GM21447 (cell line): ENCODE measurements at regions not wholly inside any gene's neighbourhood (a gene's known extent, or its start where the extent isn't known, plus 50 kb on each side); places are given as distances from the start of the nearest gene placed in this dataset.

Experiments
- ATAC-seq: cut with Tn5 transposase; IDR thresholded peaks from one replicate; pipeline ENCODE4 v1.9.1; 2021; ENCODE audit not compliant: unreplicated experiment

GRCh38 chr6:37556881-37557644 lies 57.4 kb upstream of the CCDC167 start:
- peak; percentile 41 for ATAC-seq

GRCh38 chr6:37555040-37555781 lies 55.5 kb upstream of the CCDC167 start:
- ATAC-seq = no peak

DNA sequence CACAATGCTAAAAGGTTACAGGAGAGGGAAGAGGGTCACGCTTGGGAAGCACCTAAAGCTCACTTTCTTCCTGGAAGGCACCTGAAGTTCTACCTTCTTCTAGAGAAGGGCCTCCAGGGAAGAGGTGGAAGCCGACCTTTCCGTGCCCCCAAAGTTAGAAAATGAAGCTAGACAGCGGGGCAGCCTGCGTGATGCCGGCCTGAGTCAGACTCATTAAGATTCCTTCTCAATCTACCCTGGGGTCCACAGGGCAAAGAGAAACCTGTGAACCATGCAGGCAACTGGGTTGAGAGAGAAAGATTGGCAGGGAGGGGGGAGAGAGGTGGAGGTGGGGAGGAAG lies 54.8 kb upstream of the CCDC167 start:
- no peak for ATAC-seq

- ATAC-seq = no peak
Measured at GRCh38 chr6:37552267-37552666, 52.6 kb upstream of the CCDC167 start.

DNA sequence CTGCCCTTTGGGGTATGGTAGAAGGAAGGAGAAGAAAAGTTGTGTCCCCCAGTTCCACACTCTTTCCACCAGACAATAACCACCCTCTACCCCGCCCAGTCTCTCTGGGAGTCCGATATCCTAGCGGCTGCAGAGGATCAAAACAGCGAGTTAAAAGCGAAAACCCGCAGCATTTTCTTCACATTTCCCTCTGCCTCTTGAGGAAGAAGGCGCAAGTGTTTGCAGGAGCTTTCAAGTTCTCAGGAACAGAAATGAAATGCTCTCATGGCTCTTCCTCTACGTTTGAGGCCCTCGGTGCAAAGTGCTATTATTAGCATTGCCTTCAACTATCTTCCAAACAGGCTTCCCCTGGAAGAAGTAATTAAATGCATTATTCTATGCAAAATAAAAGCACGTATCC lies 52.2 kb upstream of the CCDC167 start:
- ATAC-seq = no peak

GRCh38 chr6:37551446-37551845 lies 51.8 kb upstream of the CCDC167 start:
- no peak for ATAC-seq

- ATAC-seq = no peak
Measured at GRCh38 chr6:37551002-37551401, 51.3 kb upstream of the CCDC167 start.

DNA sequence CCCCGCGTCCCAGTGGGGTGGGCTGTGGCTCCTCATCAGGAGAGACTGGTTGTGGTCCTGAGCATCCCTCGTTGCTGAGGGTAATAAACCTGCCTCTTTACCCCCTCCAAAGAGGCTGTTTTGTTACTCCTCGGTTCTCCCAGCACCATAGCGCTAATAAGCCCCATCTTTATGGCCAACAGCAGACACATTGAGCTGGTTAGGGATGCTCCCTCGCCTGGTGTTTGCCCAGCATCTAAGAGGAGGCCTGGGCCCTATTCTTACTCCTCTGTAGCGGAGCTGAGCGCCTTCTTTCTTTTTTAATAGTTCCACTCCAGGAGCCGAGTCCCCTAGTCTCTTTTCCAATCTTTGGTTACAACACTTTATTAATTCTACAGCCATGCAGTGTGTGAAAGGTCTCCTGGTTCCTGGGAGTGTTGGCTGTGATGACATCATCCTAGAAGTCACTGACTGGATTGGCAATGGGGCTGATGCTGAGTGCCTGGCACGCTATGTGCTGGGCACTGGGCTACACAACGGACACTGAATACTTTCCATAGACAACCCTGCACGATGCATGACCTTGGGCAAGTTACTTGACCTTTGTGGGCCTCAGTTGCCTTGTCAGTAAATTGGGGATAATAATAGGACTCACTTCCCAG lies 50.6 kb upstream of the CCDC167 start:
- no peak for ATAC-seq

DNA sequence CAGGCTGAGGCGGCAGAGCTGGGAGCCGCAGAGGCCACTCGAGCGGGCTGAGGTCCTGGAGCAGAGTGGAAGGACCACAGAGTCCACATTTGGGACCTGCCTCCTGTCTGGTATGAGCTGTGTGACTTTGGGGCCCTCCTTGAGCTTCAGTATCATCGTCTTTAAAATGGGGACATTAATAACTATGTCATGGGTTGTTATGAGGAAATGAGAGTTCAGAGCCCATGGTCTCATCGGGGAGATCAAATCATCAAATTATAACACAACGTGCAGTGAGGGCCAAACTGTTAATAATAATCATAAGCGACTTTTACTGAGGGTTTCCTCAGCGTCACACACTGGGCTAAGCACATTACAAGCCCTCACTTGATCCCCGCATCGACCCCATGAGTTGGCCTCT lies 49.9 kb upstream of the CCDC167 start:
- no peak for ATAC-seq
